Activated CD8-positive, alpha-beta T cell treated with anti-CD3 and anti-CD28 coated beads for 36 hours (primary cell): ENCODE measurements at regions not wholly inside any gene's neighbourhood (a gene's known extent, or its start where the extent isn't known, plus 50 kb on each side); places are given as distances from the start of the nearest gene placed in this dataset.
"Not testable (repeated sequence)": the region's sequence is repeated elsewhere in the genome, so short reads cannot be mapped to it uniquely, and the experiment has no call there.

ENCODE experiments used
- ATAC-seq: fragments of 200-7000 bp; cut with Tn5 transposase; one replicate; pipeline ENCODE4 v1.10.0; 2021; ENCODE audit warnings: mild to moderate bottlenecking, moderate library complexity
- CTCF ChIA-PET: fragments of 350-600 bp; sonication (Branson Sonifier 250); formaldehyde crosslinking; loops from one replicate; lab custom pipeline; 2021; ENCODE audit warnings: antibody characterized with exemption; lab: Charles Lee
- POLR2A ChIA-PET: fragments of 350-600 bp; sonication (Branson Sonifier 250); formaldehyde crosslinking; loops from one replicate; lab custom pipeline; 2021; ENCODE audit warnings: antibody characterized with exemption; lab: Charles Lee
- DNase-seq: peaks from one replicate; pipeline ENCODE4 v3.0.0-alpha.2; 2020
- H3K27ac Mint-ChIP-seq: one replicate; pipeline ENCODE4 v1.8.0; 2021; ENCODE audit warnings: mild to moderate bottlenecking, mixed read lengths
- H3K27me3 Mint-ChIP-seq: one replicate; pipeline ENCODE4 v1.8.0; 2021; ENCODE audit warnings: mixed read lengths
- H3K36me3 Mint-ChIP-seq: one replicate; pipeline ENCODE4 v1.8.0; 2021; ENCODE audit warnings: low read depth, mixed read lengths
- H3K4me1 Mint-ChIP-seq: one replicate; pipeline ENCODE4 v1.8.0; 2021; ENCODE audit warnings: low read depth, mixed read lengths
- H3K4me3 Mint-ChIP-seq: one replicate; pipeline ENCODE4 v1.8.0; 2021; ENCODE audit warnings: mild to moderate bottlenecking, moderate library complexity, mixed read lengths
- H3K9me3 Mint-ChIP-seq: one replicate; pipeline ENCODE4 v1.8.0; 2021; ENCODE audit warnings: mixed read lengths
- CTCF ChIP-seq: fragments of 200-600 bp; IDR thresholded peaks from one replicate; pipeline ENCODE4 v1.8.0; 2022; ENCODE audit warnings: antibody characterized with exemption, mild to moderate bottlenecking
- intact Hi-C: fragments of 100-400 bp; cut with micrococcal nuclease; formaldehyde crosslinking; loops from one replicate; pipeline ENCODE4 v1.10.0; 2022

- Mint-ChIP-seq H3K36me3 (no peaks in the 10 kb centered on the region), H3K4me1 (no peaks in the 10 kb centered on the region), H3K27ac (no peak overlapping the region), H3K4me3 (no peak overlapping the region), H3K9me3 (peaks cover 3% of the 10 kb centered on the region), H3K27me3 (no peaks in the 10 kb centered on the region)
- ATAC-seq = no peak
- CTCF ChIA-PET = no interaction called here
- POLR2A ChIA-PET = no interaction called here
- TF ChIP-seq CTCF = no peak
- intact Hi-C loops = no loop called here
- DNase-seq = no peak
Measured at GRCh38 chr14:85344171-85344570, 185.8 kb upstream of the FLRT2 start.

GRCh38 chr14:85344847-85345570, 184.9 kb upstream of the FLRT2 start:
- no peaks in the 10 kb centered on the region for H3K4me1 Mint-ChIP-seq
- intact Hi-C loops = no loop called here
- ChIA-PET POLR2A (no interaction called here), CTCF (no interaction called here)
- no peak overlapping the region for H3K27ac Mint-ChIP-seq
- no peaks in the 10 kb centered on the region for H3K36me3 Mint-ChIP-seq
- H3K4me3 Mint-ChIP-seq = no peak overlapping the region
- DNase-seq (no peak), ATAC-seq (no peak)
- peaks cover 3% of the 10 kb centered on the region for H3K9me3 Mint-ChIP-seq
- TF ChIP-seq CTCF = no peak
- no peaks in the 10 kb centered on the region for H3K27me3 Mint-ChIP-seq

GRCh38 chr14:85350667-85351066, 179.3 kb upstream of the FLRT2 start:
- no peak overlapping the region for H3K4me3 Mint-ChIP-seq
- CTCF ChIA-PET = no interaction called here
- no peaks in the 10 kb centered on the region for H3K36me3 Mint-ChIP-seq
- no peak overlapping the region for H3K27ac Mint-ChIP-seq
- H3K4me1 Mint-ChIP-seq = no peaks in the 10 kb centered on the region
- no peak for TF ChIP-seq CTCF
- H3K9me3 Mint-ChIP-seq = peaks cover 13% of the 10 kb centered on the region
- DNase-seq (no peak), ATAC-seq (no peak)
- no peaks in the 10 kb centered on the region for H3K27me3 Mint-ChIP-seq
- intact Hi-C loops = no loop called here
- POLR2A ChIA-PET = no interaction called here

- intact Hi-C loops, H3K27ac Mint-ChIP-seq, DNase-seq, H3K36me3 Mint-ChIP-seq, ATAC-seq, H3K4me3 Mint-ChIP-seq, H3K27me3 Mint-ChIP-seq, POLR2A ChIA-PET, CTCF ChIA-PET, H3K4me1 Mint-ChIP-seq: not testable (repeated sequence)
- H3K9me3 Mint-ChIP-seq = peaks cover 11% of the 10 kb centered on the region
Measured at GRCh38 chr14:85352588-85352987, 177.4 kb upstream of the FLRT2 start.

GRCh38 chr14:85357120-85357519, 172.8 kb upstream of the FLRT2 start:
- Mint-ChIP-seq H3K4me1 (no peaks in the 10 kb centered on the region), H3K9me3 (peaks cover 10% of the 10 kb centered on the region), H3K36me3 (no peaks in the 10 kb centered on the region), H3K27me3 (no peaks in the 10 kb centered on the region), H3K27ac (no peak overlapping the region), H3K4me3 (no peak overlapping the region)
- intact Hi-C loops = no loop called here
- ChIA-PET CTCF (no interaction called here), POLR2A (no interaction called here)
- ATAC-seq = no peak
- no peak for TF ChIP-seq CTCF
- DNase-seq = no peak
